Loucy (cell line): ENCODE measurements at regions not wholly inside any gene's neighbourhood (a gene's known extent, or its start where the extent isn't known, plus 50 kb on each side); places are given as distances from the start of the nearest gene placed in this dataset.

ENCODE experiments used
- H2AFZ ChIP-seq: fragments of 200-600 bp; sonication (generic); 2 replicates; pipeline ENCODE4 v1.6.0; 2016; ENCODE audit warnings: antibody characterized with exemption, mild to moderate bottlenecking, low read length, moderate library complexity
- H3F3A ChIP-seq: fragments of 200-600 bp; 2 replicates; pipeline ENCODE4 v1.6.0; 2016; ENCODE audit warnings: antibody characterized with exemption, low read depth, mild to moderate bottlenecking
- H3K27me3 ChIP-seq: fragments of 200-600 bp; sonication (generic); 2 replicates; pipeline ENCODE4 v1.6.1; 2014; ENCODE audit warnings: low read length, mild to moderate bottlenecking; ENCODE audit not compliant: insufficient read depth, poor library complexity, severe bottlenecking
- H3K36me3 ChIP-seq: fragments of 200-600 bp; sonication (generic); 2 replicates; pipeline ENCODE4 v1.6.1; 2016; ENCODE audit warnings: low read length; ENCODE audit not compliant: insufficient read depth
- H3K4me1 ChIP-seq: fragments of 200-600 bp; sonication (generic); 2 replicates; pipeline ENCODE4 v1.5.1; 2014; ENCODE audit warnings: low read length, mild to moderate bottlenecking; ENCODE audit not compliant: insufficient read depth, poor library complexity, severe bottlenecking
- H3K4me2 ChIP-seq: fragments of 200-600 bp; sonication (generic); 2 replicates; pipeline ENCODE4 v1.6.0; 2014; ENCODE audit warnings: antibody characterized with exemption, low read length, low read depth, mild to moderate bottlenecking; ENCODE audit not compliant: poor library complexity, severe bottlenecking
- H3K4me3 ChIP-seq: fragments of 200-600 bp; sonication (generic); 2 replicates; pipeline ENCODE4 v1.5.1; 2014; ENCODE audit warnings: low read length, mild to moderate bottlenecking, mixed read lengths; ENCODE audit not compliant: poor library complexity, severe bottlenecking
- H3K79me2 ChIP-seq: fragments of 200-600 bp; sonication (generic); 2 replicates; pipeline ENCODE4 v1.6.1; 2014; ENCODE audit warnings: low read length; ENCODE audit not compliant: insufficient read depth
- H3K9ac ChIP-seq: fragments of 200-600 bp; sonication (generic); 2 replicates; pipeline ENCODE4 v1.6.0; 2014; ENCODE audit warnings: mild to moderate bottlenecking, low read depth, low read length, moderate library complexity; ENCODE audit not compliant: poor library complexity, severe bottlenecking
- H3K9me2 ChIP-seq: fragments of 200-600 bp; sonication (generic); replicated peaks from 2 replicates; pipeline ENCODE4 v1.6.1; 2016; ENCODE audit warnings: low read depth, low read length, mixed read lengths
- H3K9me3 ChIP-seq: fragments of 200-600 bp; sonication (generic); 2 replicates; pipeline ENCODE4 v1.6.1; 2014; ENCODE audit warnings: mild to moderate bottlenecking, antibody characterized with exemption, low read length, low read depth; ENCODE audit not compliant: insufficient read depth
- H4K20me1 ChIP-seq: fragments of 200-600 bp; sonication (generic); 2 replicates; pipeline ENCODE4 v1.6.0; 2014; ENCODE audit warnings: antibody characterized with exemption, low read length, mild to moderate bottlenecking; ENCODE audit not compliant: insufficient read depth, poor library complexity, severe bottlenecking
- CTCF ChIP-seq: fragments of 200-600 bp; sonication (generic); conservative IDR thresholded peaks from 2 replicates; pipeline ENCODE4 v1.5.1; 2014; ENCODE audit warnings: mild to moderate bottlenecking, antibody characterized with exemption, low read length
- EZH2phosphoT487 ChIP-seq: fragments of 200-600 bp; IDR thresholded peaks from 2 replicates; pipeline ENCODE4 v1.6.1; 2018; ENCODE audit warnings: antibody characterized with exemption, mild to moderate bottlenecking, moderate library complexity, borderline replicate concordance

DNA sequence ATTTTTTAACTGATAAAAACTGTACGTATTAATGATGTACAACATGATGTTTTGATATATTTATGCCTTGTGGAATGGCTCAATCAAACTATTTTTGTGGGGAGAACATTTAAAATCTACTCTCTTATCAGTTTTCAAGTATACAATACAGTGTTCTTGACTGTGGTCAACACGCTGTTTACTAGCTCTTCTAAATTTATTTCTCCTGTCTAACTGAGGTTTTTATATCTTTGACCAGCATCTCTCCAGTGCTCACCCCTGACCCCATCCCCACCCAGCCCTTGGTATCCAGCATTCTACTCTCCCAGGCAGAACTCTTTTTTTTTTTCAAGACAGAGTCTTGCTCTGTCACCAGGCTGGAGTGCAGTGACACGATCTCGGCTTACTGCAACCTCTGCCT, 169.6 kb upstream of the SNX2 start:
- no peaks in the 10 kb centered on the region for H3K4me1 ChIP-seq
- no peak overlapping the region for H3K9ac ChIP-seq
- H3K79me2 ChIP-seq: no peaks in the 10 kb centered on the region
- H2AFZ ChIP-seq: no peak overlapping the region
- no peaks in the 10 kb centered on the region for H3F3A ChIP-seq
- H4K20me1 ChIP-seq: no peaks in the 10 kb centered on the region
- no peaks in the 10 kb centered on the region for H3K27me3 ChIP-seq
- no peaks in the 10 kb centered on the region for H3K36me3 ChIP-seq
- no peak overlapping the region for H3K4me2 ChIP-seq
- no peak overlapping the region for H3K4me3 ChIP-seq
- no peaks in the 10 kb centered on the region for H3K9me3 ChIP-seq
- no peaks in the 10 kb centered on the region for H3K9me2 ChIP-seq
- TF ChIP-seq CTCF: no peak
- no peak for TF ChIP-seq EZH2phosphoT487

- H3K27me3 ChIP-seq: no peaks in the 10 kb centered on the region
- no peaks in the 10 kb centered on the region for H3K4me1 ChIP-seq
- no peaks in the 10 kb centered on the region for H3F3A ChIP-seq
- H2AFZ ChIP-seq: no peak overlapping the region
- H3K36me3 ChIP-seq: no peaks in the 10 kb centered on the region
- no peaks in the 10 kb centered on the region for H4K20me1 ChIP-seq
- H3K79me2 ChIP-seq: no peaks in the 10 kb centered on the region
- H3K9ac ChIP-seq: no peak overlapping the region
- H3K9me2 ChIP-seq: no peaks in the 10 kb centered on the region
- no peak overlapping the region for H3K4me3 ChIP-seq
- no peak for TF ChIP-seq EZH2phosphoT487
- TF ChIP-seq CTCF: no peak
- H3K4me2 ChIP-seq: no peak overlapping the region
- no peaks in the 10 kb centered on the region for H3K9me3 ChIP-seq
Observed at GRCh38 chr5:122607818-122608217, 167.1 kb upstream of the SNX2 start.

- TF ChIP-seq EZH2phosphoT487 (no peak), CTCF (no peak)
- no peaks in the 10 kb centered on the region for H3F3A ChIP-seq
- H3K79me2 ChIP-seq: no peaks in the 10 kb centered on the region
- H3K9ac ChIP-seq: no peak overlapping the region
- no peaks in the 10 kb centered on the region for H4K20me1 ChIP-seq
- no peaks in the 10 kb centered on the region for H3K27me3 ChIP-seq
- no peak overlapping the region for H3K4me2 ChIP-seq
- H3K9me3 ChIP-seq: no peaks in the 10 kb centered on the region
- H2AFZ ChIP-seq: no peak overlapping the region
- no peak overlapping the region for H3K4me3 ChIP-seq
- H3K9me2 ChIP-seq: no peaks in the 10 kb centered on the region
- H3K36me3 ChIP-seq: no peaks in the 10 kb centered on the region
- H3K4me1 ChIP-seq: no peaks in the 10 kb centered on the region
Observed at GRCh38 chr5:122608222-122608621, 166.7 kb upstream of the SNX2 start.
